PC-3 (cell line): ENCODE measurements at regions not wholly inside any gene's neighbourhood (a gene's known extent, or its start where the extent isn't known, plus 50 kb on each side); places are given as distances from the start of the nearest gene placed in this dataset.
A peak's percentile ranks its signal among the peaks of the same experiment; 100 is the strongest.

ENCODE experiments used
- ATAC-seq: fragments of 200-7000 bp; cut with Tn5 transposase; 2 replicates; pipeline ENCODE4 v1.9.1; 2020; ENCODE audit warnings: mild to moderate bottlenecking, moderate library complexity
- BruUV-seq: library from RNA; stranded (reverse); fragments of 400-500 nt; replicated peaks from 2 replicates; lab custom pipeline; 2021; lab: Mats Ljungman, UMichigan
- CTCF ChIA-PET: fragments of 300-600 bp; sonication (Branson Sonifier 250); formaldehyde crosslinking; loops from one replicate; lab custom pipeline; 2022; ENCODE audit warnings: antibody characterized with exemption; lab: Charles Lee
- POLR2A ChIA-PET: fragments of 300-600 bp; sonication (Branson Sonifier 250); formaldehyde crosslinking; loops from one replicate; lab custom pipeline; 2022; ENCODE audit warnings: antibody characterized with exemption; ENCODE audit not compliant: unreplicated experiment; lab: Charles Lee
- DNase-seq: peaks from one replicate; pipeline ENCODE4 v3.0.0-alpha.2; 2015
- H2AFZ ChIP-seq: fragments of 300-600 bp; sonication (generic); 2 replicates; pipeline ENCODE4 v1.6.0; 2016; ENCODE audit warnings: antibody characterized with exemption, low read length
- H3F3A ChIP-seq: fragments of 300-600 bp; sonication (generic); one replicate; pipeline ENCODE4 v1.6.0; 2017; ENCODE audit warnings: antibody characterized with exemption, low read length, control low read depth, mild to moderate bottlenecking; ENCODE audit not compliant: unreplicated experiment
- H3K27ac ChIP-seq: fragments of 300-600 bp; sonication (generic); 2 replicates; pipeline ENCODE4 v1.5.1; 2016; ENCODE audit warnings: mild to moderate bottlenecking, low read length
- H3K27me3 ChIP-seq: fragments of 300-600 bp; sonication (generic); 2 replicates; pipeline ENCODE4 v1.6.1; 2016; ENCODE audit warnings: low read length, mixed read lengths
- H3K36me3 ChIP-seq: fragments of 300-600 bp; sonication (generic); 2 replicates; pipeline ENCODE4 v1.6.1; 2016; ENCODE audit warnings: low read depth, mixed run types, low read length, mixed read lengths
- H3K4me1 ChIP-seq: fragments of 300-600 bp; sonication (generic); 2 replicates; pipeline ENCODE4 v1.5.1; 2016; ENCODE audit warnings: low read length; ENCODE audit not compliant: insufficient read depth
- H3K4me2 ChIP-seq: fragments of 300-600 bp; sonication (generic); 2 replicates; pipeline ENCODE4 v1.6.0; 2016; ENCODE audit warnings: low read length
- H3K4me3 ChIP-seq: fragments of 300-600 bp; sonication (generic); 2 replicates; pipeline ENCODE4 v1.5.1; 2016; ENCODE audit warnings: mild to moderate bottlenecking, low read length, mixed read lengths
- H3K79me2 ChIP-seq: fragments of 300-600 bp; sonication (generic); 2 replicates; pipeline ENCODE4 v1.6.1; 2017; ENCODE audit warnings: low read length, mixed read lengths
- H3K9ac ChIP-seq: fragments of 300-600 bp; sonication (generic); 2 replicates; pipeline ENCODE4 v1.6.0; 2016; ENCODE audit warnings: mild to moderate bottlenecking, low read length
- H3K9me2 ChIP-seq: fragments of 300-600 bp; sonication (generic); replicated peaks from 2 replicates; pipeline ENCODE4 v1.6.1; 2016; ENCODE audit warnings: mixed run types, low read length, mixed read lengths
- H3K9me3 ChIP-seq: fragments of 300-600 bp; sonication (generic); 2 replicates; pipeline ENCODE4 v1.6.1; 2016; ENCODE audit warnings: low read length, mixed read lengths
- H4K20me1 ChIP-seq: fragments of 300-600 bp; sonication (generic); 2 replicates; pipeline ENCODE4 v1.6.1; 2016; ENCODE audit warnings: low read length, mixed read lengths
- EZH2 ChIP-seq: fragments of 300-600 bp; sonication (generic); IDR thresholded peaks from one replicate; pipeline ENCODE4 v1.6.1; 2017; ENCODE audit warnings: antibody characterized with exemption, mild to moderate bottlenecking, low read length; ENCODE audit not compliant: unreplicated experiment
- EZH2phosphoT487 ChIP-seq: fragments of 300-600 bp; sonication (generic); IDR thresholded peaks from 2 replicates; pipeline ENCODE4 v1.6.1; 2018; ENCODE audit warnings: mild to moderate bottlenecking, antibody characterized with exemption, low read length, borderline replicate concordance
- intact Hi-C: fragments of 100-400 bp; cut with micrococcal nuclease; formaldehyde crosslinking; loops from 2 replicates; pipeline ENCODE4 v1.9.0; 2023
- TF ChIP-seq, protein P1 (sequence below): fragments of 300-600 bp; sonication (generic); conservative IDR thresholded peaks from 2 replicates; pipeline ENCODE4 v1.5.1; 2017; ENCODE audit warnings: antibody characterized with exemption, low read depth, mild to moderate bottlenecking, low read length

DNA sequence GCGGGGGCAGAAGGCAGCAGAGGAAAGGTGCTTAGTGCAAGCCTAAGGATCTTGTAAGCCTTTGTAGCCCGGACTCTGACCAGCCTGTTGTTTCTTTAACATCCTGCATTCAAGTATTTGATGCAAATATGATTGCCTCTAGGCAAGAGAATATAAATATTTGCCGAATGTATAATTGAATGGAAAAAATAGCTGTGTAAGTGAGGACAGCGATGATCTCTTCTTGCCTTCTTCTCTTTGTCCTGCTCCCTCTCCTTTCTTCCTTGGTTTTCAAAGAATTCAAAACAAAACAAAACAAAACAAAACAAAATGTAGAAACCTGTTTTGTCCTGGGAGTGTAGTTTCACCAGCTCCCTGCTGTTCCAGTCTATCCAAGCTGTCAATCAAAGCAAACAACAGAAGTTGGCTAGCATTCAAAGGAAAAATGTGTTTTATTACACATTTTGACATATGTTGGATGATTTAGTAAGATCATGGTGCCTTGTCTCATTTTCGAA, 74.9 kb upstream of the CPM start:
- BruUV-seq, result no TSS peak
- H3K27me3 ChIP-seq, result no peaks in the 10 kb centered on the region
- peak overlapping the region; percentile 70; the same call in 1 of the 2 replicates for H2AFZ ChIP-seq
- H3K79me2 ChIP-seq, result no peaks in the 10 kb centered on the region
- intact Hi-C loops, result no loop called here
- H3K4me3 ChIP-seq, result peak overlapping the region; percentile 53; the same call in 1 of the 2 replicates
- TF ChIP-seq, protein P1, sequence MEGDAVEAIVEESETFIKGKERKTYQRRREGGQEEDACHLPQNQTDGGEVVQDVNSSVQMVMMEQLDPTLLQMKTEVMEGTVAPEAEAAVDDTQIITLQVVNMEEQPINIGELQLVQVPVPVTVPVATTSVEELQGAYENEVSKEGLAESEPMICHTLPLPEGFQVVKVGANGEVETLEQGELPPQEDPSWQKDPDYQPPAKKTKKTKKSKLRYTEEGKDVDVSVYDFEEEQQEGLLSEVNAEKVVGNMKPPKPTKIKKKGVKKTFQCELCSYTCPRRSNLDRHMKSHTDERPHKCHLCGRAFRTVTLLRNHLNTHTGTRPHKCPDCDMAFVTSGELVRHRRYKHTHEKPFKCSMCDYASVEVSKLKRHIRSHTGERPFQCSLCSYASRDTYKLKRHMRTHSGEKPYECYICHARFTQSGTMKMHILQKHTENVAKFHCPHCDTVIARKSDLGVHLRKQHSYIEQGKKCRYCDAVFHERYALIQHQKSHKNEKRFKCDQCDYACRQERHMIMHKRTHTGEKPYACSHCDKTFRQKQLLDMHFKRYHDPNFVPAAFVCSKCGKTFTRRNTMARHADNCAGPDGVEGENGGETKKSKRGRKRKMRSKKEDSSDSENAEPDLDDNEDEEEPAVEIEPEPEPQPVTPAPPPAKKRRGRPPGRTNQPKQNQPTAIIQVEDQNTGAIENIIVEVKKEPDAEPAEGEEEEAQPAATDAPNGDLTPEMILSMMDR, result no peak
- TF ChIP-seq EZH2 (no peak), EZH2phosphoT487 (no peak)
- H3K9ac ChIP-seq, result no peak overlapping the region
- no peaks in the 10 kb centered on the region for H3F3A ChIP-seq
- ChIA-PET CTCF (no interaction called here), POLR2A (interaction anchor here (0.6 to 0.7 kb wide), 2 partner anchors 91 to 122 kb away, joined by 3 to 5 read pairs; no protein-coding TSS in a partner anchor)
- ATAC-seq (peak; percentile 54), DNase-seq (peak; percentile 21)
- H3K9me3 ChIP-seq, result no peaks in the 10 kb centered on the region
- no peaks in the 10 kb centered on the region for H3K9me2 ChIP-seq
- H4K20me1 ChIP-seq, result no peaks in the 10 kb centered on the region
- H3K27ac ChIP-seq, result peak overlapping the region; percentile 14
- H3K4me2 ChIP-seq, result peak overlapping the region; percentile 72
- H3K36me3 ChIP-seq, result no peaks in the 10 kb centered on the region
- peaks cover 22% of the 10 kb centered on the region for H3K4me1 ChIP-seq

DNA sequence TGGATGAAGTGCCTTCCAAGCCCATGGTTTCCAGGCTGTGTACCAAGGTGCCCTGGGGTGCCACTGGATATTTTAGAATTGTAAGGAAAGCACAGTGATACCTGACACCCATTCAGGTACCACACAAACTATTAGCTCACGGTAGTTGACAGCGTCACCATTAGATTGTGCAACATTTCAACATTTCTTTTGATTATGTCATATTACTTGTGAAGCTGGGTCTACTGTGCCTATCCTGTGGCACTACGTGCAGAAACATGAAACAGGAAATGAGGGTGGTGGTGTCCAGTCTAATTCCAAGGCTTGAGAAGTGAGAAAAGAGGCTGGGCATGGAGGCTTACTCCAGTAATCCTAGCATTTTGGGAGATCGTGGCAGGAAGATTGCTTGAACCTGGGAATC, 75.5 kb upstream of the CPM start:
- ChIA-PET CTCF (no interaction called here), POLR2A (interaction anchor here (0.6 kb wide), 1 partner anchor 122 kb away, joined by 5 read pairs; no protein-coding TSS in a partner anchor)
- no peak overlapping the region for H2AFZ ChIP-seq
- no peak overlapping the region for H3K4me2 ChIP-seq
- DNase-seq (peak; percentile 22), ATAC-seq (no peak)
- BruUV-seq, result no TSS peak
- H3K27ac ChIP-seq, result no peak overlapping the region
- no peaks in the 10 kb centered on the region for H3K36me3 ChIP-seq
- H3K9ac ChIP-seq, result no peak overlapping the region
- H3K4me1 ChIP-seq, result peaks cover 22% of the 10 kb centered on the region
- no peaks in the 10 kb centered on the region for H4K20me1 ChIP-seq
- H3K9me2 ChIP-seq, result no peaks in the 10 kb centered on the region
- no peak for TF ChIP-seq EZH2
- TF ChIP-seq EZH2phosphoT487, result no peak
- TF ChIP-seq, protein P1, result no peak
- no peaks in the 10 kb centered on the region for H3K27me3 ChIP-seq
- no peaks in the 10 kb centered on the region for H3K9me3 ChIP-seq
- intact Hi-C loops, result no loop called here
- no peak overlapping the region for H3K4me3 ChIP-seq
- no peaks in the 10 kb centered on the region for H3K79me2 ChIP-seq
- no peaks in the 10 kb centered on the region for H3F3A ChIP-seq

DNA sequence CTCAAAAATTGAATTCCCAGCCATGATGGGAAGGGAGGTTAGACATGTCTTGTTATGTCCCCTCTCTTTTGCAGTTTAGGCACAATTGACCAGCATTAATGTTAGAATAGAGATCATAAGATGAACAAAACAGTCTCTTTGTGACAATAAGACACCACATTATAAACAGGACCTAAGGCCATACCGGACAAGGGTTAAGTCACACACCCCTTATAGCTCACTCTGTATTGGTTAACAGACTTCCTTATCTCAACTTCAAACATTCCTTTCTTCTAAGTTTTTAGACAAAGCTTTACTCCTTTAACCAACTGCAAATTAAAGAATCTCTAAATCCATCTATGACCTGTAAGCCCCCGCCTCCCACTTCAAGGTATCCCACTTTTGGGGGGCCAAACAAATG, 81.1 kb upstream of the CPM start:
- TF ChIP-seq EZH2phosphoT487 (no peak), EZH2 (no peak)
- TF ChIP-seq, protein P1, result no peak
- H3F3A ChIP-seq, result no peaks in the 10 kb centered on the region
- H2AFZ ChIP-seq, result no peak overlapping the region
- BruUV-seq, result no TSS peak
- ATAC-seq (no peak), DNase-seq (no peak)
- H3K9me2 ChIP-seq, result no peaks in the 10 kb centered on the region
- H3K4me1 ChIP-seq, result no peaks in the 10 kb centered on the region
- H3K27ac ChIP-seq, result no peak overlapping the region
- ChIA-PET CTCF (no interaction called here), POLR2A (no interaction called here)
- H3K9me3 ChIP-seq, result no peaks in the 10 kb centered on the region
- no peaks in the 10 kb centered on the region for H3K79me2 ChIP-seq
- no peak overlapping the region for H3K9ac ChIP-seq
- H4K20me1 ChIP-seq, result no peaks in the 10 kb centered on the region
- no peaks in the 10 kb centered on the region for H3K36me3 ChIP-seq
- no peaks in the 10 kb centered on the region for H3K27me3 ChIP-seq
- no peak overlapping the region for H3K4me2 ChIP-seq
- H3K4me3 ChIP-seq, result no peak overlapping the region
- intact Hi-C loops, result no loop called here
